Loucy (cell line): ENCODE measurements at regions not wholly inside any gene's neighbourhood (a gene's known extent, or its start where the extent isn't known, plus 50 kb on each side); places are given as distances from the start of the nearest gene placed in this dataset.

Experiments used
- H2AFZ ChIP-seq: fragments of 200-600 bp; sonication (generic); 2 replicates; pipeline ENCODE4 v1.6.0; 2016; ENCODE audit warnings: antibody characterized with exemption, mild to moderate bottlenecking, low read length, moderate library complexity
- H3F3A ChIP-seq: fragments of 200-600 bp; 2 replicates; pipeline ENCODE4 v1.6.0; 2016; ENCODE audit warnings: antibody characterized with exemption, low read depth, mild to moderate bottlenecking
- H3K27me3 ChIP-seq: fragments of 200-600 bp; sonication (generic); 2 replicates; pipeline ENCODE4 v1.6.1; 2014; ENCODE audit warnings: low read length, mild to moderate bottlenecking; ENCODE audit not compliant: insufficient read depth, poor library complexity, severe bottlenecking
- H3K36me3 ChIP-seq: fragments of 200-600 bp; sonication (generic); 2 replicates; pipeline ENCODE4 v1.6.1; 2016; ENCODE audit warnings: low read length; ENCODE audit not compliant: insufficient read depth
- H3K4me1 ChIP-seq: fragments of 200-600 bp; sonication (generic); 2 replicates; pipeline ENCODE4 v1.5.1; 2014; ENCODE audit warnings: low read length, mild to moderate bottlenecking; ENCODE audit not compliant: insufficient read depth, poor library complexity, severe bottlenecking
- H3K4me2 ChIP-seq: fragments of 200-600 bp; sonication (generic); 2 replicates; pipeline ENCODE4 v1.6.0; 2014; ENCODE audit warnings: antibody characterized with exemption, low read length, low read depth, mild to moderate bottlenecking; ENCODE audit not compliant: poor library complexity, severe bottlenecking
- H3K4me3 ChIP-seq: fragments of 200-600 bp; sonication (generic); 2 replicates; pipeline ENCODE4 v1.5.1; 2014; ENCODE audit warnings: low read length, mild to moderate bottlenecking, mixed read lengths; ENCODE audit not compliant: poor library complexity, severe bottlenecking
- H3K79me2 ChIP-seq: fragments of 200-600 bp; sonication (generic); 2 replicates; pipeline ENCODE4 v1.6.1; 2014; ENCODE audit warnings: low read length; ENCODE audit not compliant: insufficient read depth
- H3K9ac ChIP-seq: fragments of 200-600 bp; sonication (generic); 2 replicates; pipeline ENCODE4 v1.6.0; 2014; ENCODE audit warnings: mild to moderate bottlenecking, low read depth, low read length, moderate library complexity; ENCODE audit not compliant: poor library complexity, severe bottlenecking
- H3K9me2 ChIP-seq: fragments of 200-600 bp; sonication (generic); replicated peaks from 2 replicates; pipeline ENCODE4 v1.6.1; 2016; ENCODE audit warnings: low read depth, low read length, mixed read lengths
- H3K9me3 ChIP-seq: fragments of 200-600 bp; sonication (generic); 2 replicates; pipeline ENCODE4 v1.6.1; 2014; ENCODE audit warnings: mild to moderate bottlenecking, antibody characterized with exemption, low read length, low read depth; ENCODE audit not compliant: insufficient read depth
- H4K20me1 ChIP-seq: fragments of 200-600 bp; sonication (generic); 2 replicates; pipeline ENCODE4 v1.6.0; 2014; ENCODE audit warnings: antibody characterized with exemption, low read length, mild to moderate bottlenecking; ENCODE audit not compliant: insufficient read depth, poor library complexity, severe bottlenecking
- CTCF ChIP-seq: fragments of 200-600 bp; sonication (generic); conservative IDR thresholded peaks from 2 replicates; pipeline ENCODE4 v1.5.1; 2014; ENCODE audit warnings: mild to moderate bottlenecking, antibody characterized with exemption, low read length
- EZH2phosphoT487 ChIP-seq: fragments of 200-600 bp; IDR thresholded peaks from 2 replicates; pipeline ENCODE4 v1.6.1; 2018; ENCODE audit warnings: antibody characterized with exemption, mild to moderate bottlenecking, moderate library complexity, borderline replicate concordance

DNA sequence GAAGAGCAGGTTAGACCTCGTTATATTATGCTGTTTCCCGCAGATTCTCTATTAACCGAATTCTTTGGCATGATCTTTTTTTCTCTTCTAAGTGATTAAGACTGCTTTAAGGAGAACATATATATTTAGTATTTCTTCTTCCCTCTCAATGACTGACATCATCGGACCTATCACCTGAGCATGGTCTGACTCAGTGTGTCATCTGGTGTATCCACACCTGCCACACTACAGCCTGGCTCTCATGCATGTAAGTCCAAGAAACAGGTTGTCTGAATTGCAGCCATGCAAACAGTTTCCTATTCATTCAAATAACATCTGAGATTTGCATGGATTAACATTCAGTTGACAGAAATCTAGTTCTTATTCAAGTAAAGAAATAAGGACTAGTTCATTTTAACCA, 55.1 kb upstream of the CWC22 start:
- Histone ChIP-seq H3K79me2 (no peaks in the 10 kb centered on the region), H3K9me3 (no peaks in the 10 kb centered on the region), H4K20me1 (no peaks in the 10 kb centered on the region), H3K9me2 (no peaks in the 10 kb centered on the region), H3K4me3 (no peak overlapping the region), H3K27me3 (no peaks in the 10 kb centered on the region), H2AFZ (no peak overlapping the region), H3K9ac (no peak overlapping the region), H3K4me2 (no peak overlapping the region), H3K36me3 (no peaks in the 10 kb centered on the region), H3K4me1 (no peaks in the 10 kb centered on the region), H3F3A (no peaks in the 10 kb centered on the region)
- TF ChIP-seq EZH2phosphoT487: no peak
- no peak for TF ChIP-seq CTCF

DNA sequence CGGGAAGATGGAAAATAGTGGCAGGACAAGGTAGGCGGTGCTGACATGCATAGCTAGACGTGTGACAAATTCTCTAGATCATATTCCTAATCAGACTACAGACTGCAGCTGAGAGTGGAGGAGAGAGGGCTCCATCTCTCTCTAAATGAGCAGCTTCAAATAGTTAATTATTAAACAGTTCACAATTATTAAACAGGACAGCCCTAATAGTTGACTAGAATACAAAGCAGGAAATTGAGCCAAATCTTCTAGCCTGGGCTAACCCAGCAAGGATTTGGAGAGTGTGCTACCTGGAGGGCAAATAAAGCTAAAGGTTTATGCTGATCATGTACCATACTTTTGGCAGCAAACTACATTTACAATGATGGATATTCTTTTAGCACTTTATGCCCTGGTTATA, 54.4 kb upstream of the CWC22 start:
- Histone ChIP-seq H2AFZ (no peak overlapping the region), H3F3A (no peaks in the 10 kb centered on the region), H3K79me2 (no peaks in the 10 kb centered on the region), H3K27me3 (no peaks in the 10 kb centered on the region), H3K4me1 (no peaks in the 10 kb centered on the region), H3K4me2 (no peak overlapping the region), H3K9me2 (no peaks in the 10 kb centered on the region), H3K9me3 (no peaks in the 10 kb centered on the region), H3K4me3 (no peak overlapping the region), H3K9ac (no peak overlapping the region), H4K20me1 (no peaks in the 10 kb centered on the region), H3K36me3 (no peaks in the 10 kb centered on the region)
- TF ChIP-seq CTCF (no peak), EZH2phosphoT487 (no peak)

- Histone ChIP-seq H3K4me1 (no peaks in the 10 kb centered on the region), H4K20me1 (no peaks in the 10 kb centered on the region), H3F3A (no peaks in the 10 kb centered on the region), H3K9ac (no peak overlapping the region), H3K9me2 (no peaks in the 10 kb centered on the region), H3K27me3 (no peaks in the 10 kb centered on the region), H2AFZ (no peak overlapping the region), H3K36me3 (no peaks in the 10 kb centered on the region), H3K4me2 (no peak overlapping the region), H3K4me3 (no peak overlapping the region), H3K9me3 (no peaks in the 10 kb centered on the region), H3K79me2 (no peaks in the 10 kb centered on the region)
- TF ChIP-seq CTCF (no peak), EZH2phosphoT487 (no peak)
Observed at GRCh38 chr2:180061085-180061484, 54.0 kb upstream of the CWC22 start.
